A549 (cell line): ENCODE measurements at regions not wholly inside any gene's neighbourhood (a gene's known extent, or its start where the extent isn't known, plus 50 kb on each side); places are given as distances from the start of the nearest gene placed in this dataset.

Experiments
- ATAC-seq, 2 experiments: fragments of 200-7000 bp in 1 of 2; fragments of >200 bp in 1 of 2; cut with Nextera tagmentation in 1 of 2; cut with Tn5 transposase in 1 of 2; 3 replicates each; pipeline versions ENCODE4 v1.8.0 to v1.9.1; 2018 to 2020; ENCODE audit warnings: mild to moderate bottlenecking in 1 of 2, moderate library complexity in 1 of 2
- CTCF ChIA-PET: fragments of 300-600 bp; sonication (Branson Sonifier 250); formaldehyde crosslinking; extraction: SDS; loops from one replicate; lab custom pipeline; 2021; ENCODE audit warnings: antibody characterized with exemption, inconsistent platforms; lab: Yijun Ruan, JAX
- POLR2A ChIA-PET: fragments of 350-600 bp; formaldehyde crosslinking; extraction: SDS; loops from one replicate; lab custom pipeline; 2021; ENCODE audit warnings: antibody characterized with exemption, inconsistent platforms; lab: Yijun Ruan, JAX
- DNase-seq, 2 experiments: peaks; one replicate each; pipeline versions ENCODE4 v3.0.0 to v3.0.0-alpha.2; 2011 to 2016; ENCODE audit warnings: low read depth in 1 of 2, low spot score in 1 of 2
- FAIRE-seq: peaks from 2 replicates; lab custom pipeline; 2011; peaks lifted over from hg19 to GRCh38; lab: Jason Lieb, UNC
- H3K27ac ChIP-seq, 2 experiments: fragments of >200 bp; sonication (Bioruptor Twin); formaldehyde crosslinking; 3 replicates each; pipeline ENCODE4 v1.5.1; 2016 to 2017
- H3K4me1 ChIP-seq: fragments of >200 bp; sonication (Bioruptor Twin); formaldehyde crosslinking; 3 replicates; pipeline ENCODE4 v1.6.1; 2016
- H3K4me2 ChIP-seq: fragments of >200 bp; sonication (Bioruptor Twin); formaldehyde crosslinking; 3 replicates; pipeline ENCODE4 v1.6.1; 2016
- H3K4me3 ChIP-seq: fragments of >200 bp; sonication (Bioruptor Twin); formaldehyde crosslinking; 3 replicates; pipeline ENCODE4 v1.5.1; 2016
- H3K9me3 ChIP-seq: fragments of >200 bp; sonication (Bioruptor Twin); formaldehyde crosslinking; 3 replicates; pipeline ENCODE4 v1.6.1; 2016
- CBX8 ChIP-seq: fragments of 200-600 bp; sonication (generic); IDR thresholded peaks from 2 replicates; pipeline ENCODE4 v1.6.1; 2016
- GATA3 ChIP-seq: IDR thresholded peaks from 2 replicates; pipeline ENCODE4 v1.6.1; 2012; ENCODE audit warnings: borderline replicate concordance
- HEYL ChIP-seq: fragments of 250-450 bp; sonication (Bioruptor Pico); IDR thresholded peaks from 2 replicates; pipeline ENCODE4 v1.8.0; 2021; ENCODE audit warnings: mild to moderate bottlenecking, moderate library complexity
- HOXB5 ChIP-seq: fragments of 250-450 bp; sonication (Bioruptor Pico); IDR thresholded peaks from 2 replicates; pipeline ENCODE4 v1.5.0; 2020; ENCODE audit warnings: mild to moderate bottlenecking, moderate library complexity
- JUNB ChIP-seq: fragments of >200 bp; sonication (Bioruptor Twin); formaldehyde crosslinking; IDR thresholded peaks from 2 replicates; pipeline ENCODE4 v1.6.1; 2016
- MAFK ChIP-seq: fragments of 450-650 bp; IDR thresholded peaks from 2 replicates; pipeline ENCODE4 v1.6.1; 2014; ENCODE audit not compliant: partially characterized antibody
- NFE2L2 ChIP-seq: fragments of 150-350 bp; conservative IDR thresholded peaks from 2 replicates; pipeline ENCODE4 v1.6.1; 2014; ENCODE audit warnings: low read length
- NR3C1 ChIP-seq: fragments of >200 bp; sonication (Bioruptor Twin); formaldehyde crosslinking; IDR thresholded peaks from 3 replicates; pipeline ENCODE4 v1.6.1; 2017
- SREBF2 ChIP-seq: fragments of 450-650 bp; IDR thresholded peaks from 2 replicates; pipeline ENCODE4 v1.6.1; 2014; ENCODE audit warnings: mild to moderate bottlenecking, moderate library complexity
- ZC3H11A ChIP-seq: fragments of 450-650 bp; IDR thresholded peaks from 2 replicates; pipeline ENCODE4 v1.6.1; 2014; ENCODE audit warnings: antibody characterized with exemption, mild to moderate bottlenecking
- WGBS: methylation state at CpG from one replicate; pipeline ENCODE4 v1.1.6; 2017; ENCODE audit errors: missing lambda C conversion rate; 5-methylcytosine and 5-hydroxymethylcytosine counted together
- TF ChIP-seq, protein P1 (sequence below): fragments of 150-350 bp; IDR thresholded peaks from 2 replicates; pipeline ENCODE4 v1.6.1; 2014; ENCODE audit warnings: low read depth, mild to moderate bottlenecking, low read length
- TF ChIP-seq, protein P2 (sequence below): fragments of >200 bp; sonication (Bioruptor Twin); formaldehyde crosslinking; IDR thresholded peaks from 2 replicates; pipeline ENCODE4 v1.6.1; 2016
- TF ChIP-seq, protein P3 (sequence below): fragments of 450-650 bp; IDR thresholded peaks from 2 replicates; pipeline ENCODE4 v1.6.1; 2014; ENCODE audit warnings: antibody characterized with exemption
- TF ChIP-seq, protein P4 (sequence below): fragments of 200-600 bp; sonication (generic); IDR thresholded peaks from 2 replicates; pipeline ENCODE4 v1.6.1; 2016; ENCODE audit warnings: antibody characterized with exemption, mild to moderate bottlenecking, moderate library complexity
- TF ChIP-seq, protein P5 (sequence below): fragments of >200 bp; sonication (Bioruptor Twin); formaldehyde crosslinking; IDR thresholded peaks from 3 replicates; pipeline ENCODE4 v1.5.1; 2016

DNA sequence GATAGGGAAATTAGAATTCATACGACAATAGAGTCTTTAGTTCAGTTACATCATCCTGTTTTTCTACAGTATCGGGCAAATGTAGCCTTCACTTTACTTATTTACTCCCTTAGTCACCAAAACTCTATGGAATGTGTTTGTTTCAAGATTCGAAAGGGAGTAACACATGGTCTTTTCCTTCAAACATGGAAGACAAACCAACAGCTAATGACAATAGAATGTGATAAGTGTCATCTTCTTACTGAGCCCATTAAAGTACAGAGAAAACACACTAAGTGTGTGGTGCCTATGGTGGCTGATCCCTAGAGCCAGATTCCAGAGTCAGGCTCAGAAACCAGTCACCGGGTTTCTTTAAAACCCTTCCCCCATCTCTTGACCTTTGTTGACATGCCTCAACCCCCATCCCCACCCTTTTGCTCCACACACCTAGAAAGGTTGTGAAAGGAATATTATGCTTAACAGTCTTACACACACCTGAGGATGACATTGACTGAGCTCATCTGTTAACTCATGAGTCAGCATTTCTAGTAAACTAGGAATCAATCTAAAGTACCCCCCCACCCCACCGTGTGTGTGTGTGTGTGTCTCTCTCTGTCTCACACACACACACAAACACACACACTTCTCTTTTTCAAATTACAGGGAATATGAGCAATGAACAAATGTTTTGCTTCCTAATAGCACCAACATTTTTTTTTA is 549.6 kb upstream of the CCDC54 start:
- ChIA-PET CTCF (no interaction called here), POLR2A (no interaction called here)
- FAIRE-seq (no peak), DNase-seq (no peak), ATAC-seq (no peak)
- peaks cover 6% of the 10 kb centered on the region; the same call in 1 of the 3 replicates for H3K9me3 ChIP-seq
- H3K4me1 ChIP-seq, result no peaks in the 10 kb centered on the region
- no peak overlapping the region for H3K27ac ChIP-seq
- 45% methylated on average over 5 of the region's 5 CpGs for WGBS
- no peak overlapping the region for H3K4me2 ChIP-seq
- TF ChIP-seq NFE2L2 (0 out of 2 replicates have a peak, but pooled peaks have one; percentile 6), HEYL (CRISPR knock-in tag) (no peak), MAFK (peak; percentile 95)
- H3K4me3 ChIP-seq, result no peak overlapping the region

DNA sequence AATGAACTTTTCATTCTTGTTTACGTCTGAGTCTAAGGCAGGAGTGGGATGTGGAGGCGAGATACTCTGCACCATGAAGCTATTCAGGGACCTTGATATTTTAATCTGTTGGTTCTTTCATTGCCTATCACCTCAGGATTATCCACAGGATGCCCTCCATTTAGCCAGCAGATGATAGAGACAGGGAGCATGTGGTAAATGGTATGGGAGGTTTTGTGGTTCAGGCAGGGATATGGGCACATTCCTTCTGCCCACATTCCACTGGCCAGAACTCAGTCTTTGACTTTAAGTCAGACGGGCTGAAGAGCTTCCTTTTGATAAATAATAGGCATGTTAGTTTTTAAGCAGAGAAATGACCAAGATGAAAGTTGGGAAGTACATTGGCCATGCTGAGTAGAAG is 548.0 kb upstream of the CCDC54 start:
- CTCF ChIA-PET, result no interaction called here

More for the DNA sequence above, 548.0 kb upstream of the CCDC54 start:
- Histone ChIP-seq H3K9me3 (peaks cover 6% of the 10 kb centered on the region; the same call in 1 of the 3 replicates), H3K4me2 (no peak overlapping the region), H3K4me1 (no peaks in the 10 kb centered on the region), H3K27ac (no peak overlapping the region)
- DNase-seq, result no peak
- 18% methylated on average over 3 of the region's 3 CpGs for WGBS
- no peak for FAIRE-seq
- POLR2A ChIA-PET, result no interaction called here
- TF ChIP-seq, protein P1, sequence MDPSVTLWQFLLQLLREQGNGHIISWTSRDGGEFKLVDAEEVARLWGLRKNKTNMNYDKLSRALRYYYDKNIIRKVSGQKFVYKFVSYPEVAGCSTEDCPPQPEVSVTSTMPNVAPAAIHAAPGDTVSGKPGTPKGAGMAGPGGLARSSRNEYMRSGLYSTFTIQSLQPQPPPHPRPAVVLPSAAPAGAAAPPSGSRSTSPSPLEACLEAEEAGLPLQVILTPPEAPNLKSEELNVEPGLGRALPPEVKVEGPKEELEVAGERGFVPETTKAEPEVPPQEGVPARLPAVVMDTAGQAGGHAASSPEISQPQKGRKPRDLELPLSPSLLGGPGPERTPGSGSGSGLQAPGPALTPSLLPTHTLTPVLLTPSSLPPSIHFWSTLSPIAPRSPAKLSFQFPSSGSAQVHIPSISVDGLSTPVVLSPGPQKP, result no peak
- TF ChIP-seq CBX8, result no peak
- no peak for TF ChIP-seq JUNB
- TF ChIP-seq, protein P2, sequence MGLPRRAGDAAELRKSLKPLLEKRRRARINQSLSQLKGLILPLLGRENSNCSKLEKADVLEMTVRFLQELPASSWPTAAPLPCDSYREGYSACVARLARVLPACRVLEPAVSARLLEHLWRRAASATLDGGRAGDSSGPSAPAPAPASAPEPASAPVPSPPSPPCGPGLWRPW, result no peak
- TF ChIP-seq SREBF2, result no peak
- TF ChIP-seq NR3C1, result no peak
- no peak for TF ChIP-seq ZC3H11A
- TF ChIP-seq HOXB5 (CRISPR knock-in tag), result no peak
- TF ChIP-seq, protein P3, sequence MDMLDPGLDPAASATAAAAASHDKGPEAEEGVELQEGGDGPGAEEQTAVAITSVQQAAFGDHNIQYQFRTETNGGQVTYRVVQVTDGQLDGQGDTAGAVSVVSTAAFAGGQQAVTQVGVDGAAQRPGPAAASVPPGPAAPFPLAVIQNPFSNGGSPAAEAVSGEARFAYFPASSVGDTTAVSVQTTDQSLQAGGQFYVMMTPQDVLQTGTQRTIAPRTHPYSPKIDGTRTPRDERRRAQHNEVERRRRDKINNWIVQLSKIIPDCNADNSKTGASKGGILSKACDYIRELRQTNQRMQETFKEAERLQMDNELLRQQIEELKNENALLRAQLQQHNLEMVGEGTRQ, result no peak
- TF ChIP-seq GATA3, result no peak
- TF ChIP-seq, protein P4, sequence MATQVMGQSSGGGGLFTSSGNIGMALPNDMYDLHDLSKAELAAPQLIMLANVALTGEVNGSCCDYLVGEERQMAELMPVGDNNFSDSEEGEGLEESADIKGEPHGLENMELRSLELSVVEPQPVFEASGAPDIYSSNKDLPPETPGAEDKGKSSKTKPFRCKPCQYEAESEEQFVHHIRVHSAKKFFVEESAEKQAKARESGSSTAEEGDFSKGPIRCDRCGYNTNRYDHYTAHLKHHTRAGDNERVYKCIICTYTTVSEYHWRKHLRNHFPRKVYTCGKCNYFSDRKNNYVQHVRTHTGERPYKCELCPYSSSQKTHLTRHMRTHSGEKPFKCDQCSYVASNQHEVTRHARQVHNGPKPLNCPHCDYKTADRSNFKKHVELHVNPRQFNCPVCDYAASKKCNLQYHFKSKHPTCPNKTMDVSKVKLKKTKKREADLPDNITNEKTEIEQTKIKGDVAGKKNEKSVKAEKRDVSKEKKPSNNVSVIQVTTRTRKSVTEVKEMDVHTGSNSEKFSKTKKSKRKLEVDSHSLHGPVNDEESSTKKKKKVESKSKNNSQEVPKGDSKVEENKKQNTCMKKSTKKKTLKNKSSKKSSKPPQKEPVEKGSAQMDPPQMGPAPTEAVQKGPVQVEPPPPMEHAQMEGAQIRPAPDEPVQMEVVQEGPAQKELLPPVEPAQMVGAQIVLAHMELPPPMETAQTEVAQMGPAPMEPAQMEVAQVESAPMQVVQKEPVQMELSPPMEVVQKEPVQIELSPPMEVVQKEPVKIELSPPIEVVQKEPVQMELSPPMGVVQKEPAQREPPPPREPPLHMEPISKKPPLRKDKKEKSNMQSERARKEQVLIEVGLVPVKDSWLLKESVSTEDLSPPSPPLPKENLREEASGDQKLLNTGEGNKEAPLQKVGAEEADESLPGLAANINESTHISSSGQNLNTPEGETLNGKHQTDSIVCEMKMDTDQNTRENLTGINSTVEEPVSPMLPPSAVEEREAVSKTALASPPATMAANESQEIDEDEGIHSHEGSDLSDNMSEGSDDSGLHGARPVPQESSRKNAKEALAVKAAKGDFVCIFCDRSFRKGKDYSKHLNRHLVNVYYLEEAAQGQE, result no peak
- TF ChIP-seq, protein P5, sequence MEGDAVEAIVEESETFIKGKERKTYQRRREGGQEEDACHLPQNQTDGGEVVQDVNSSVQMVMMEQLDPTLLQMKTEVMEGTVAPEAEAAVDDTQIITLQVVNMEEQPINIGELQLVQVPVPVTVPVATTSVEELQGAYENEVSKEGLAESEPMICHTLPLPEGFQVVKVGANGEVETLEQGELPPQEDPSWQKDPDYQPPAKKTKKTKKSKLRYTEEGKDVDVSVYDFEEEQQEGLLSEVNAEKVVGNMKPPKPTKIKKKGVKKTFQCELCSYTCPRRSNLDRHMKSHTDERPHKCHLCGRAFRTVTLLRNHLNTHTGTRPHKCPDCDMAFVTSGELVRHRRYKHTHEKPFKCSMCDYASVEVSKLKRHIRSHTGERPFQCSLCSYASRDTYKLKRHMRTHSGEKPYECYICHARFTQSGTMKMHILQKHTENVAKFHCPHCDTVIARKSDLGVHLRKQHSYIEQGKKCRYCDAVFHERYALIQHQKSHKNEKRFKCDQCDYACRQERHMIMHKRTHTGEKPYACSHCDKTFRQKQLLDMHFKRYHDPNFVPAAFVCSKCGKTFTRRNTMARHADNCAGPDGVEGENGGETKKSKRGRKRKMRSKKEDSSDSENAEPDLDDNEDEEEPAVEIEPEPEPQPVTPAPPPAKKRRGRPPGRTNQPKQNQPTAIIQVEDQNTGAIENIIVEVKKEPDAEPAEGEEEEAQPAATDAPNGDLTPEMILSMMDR, result no peak
- TF ChIP-seq, all 56 proteins: peak for 0
- no peak overlapping the region for H3K4me3 ChIP-seq
- no peak for ATAC-seq
